ENCODE measurements at regions not wholly inside any gene's neighbourhood (a gene's known extent, or its start where the extent isn't known, plus 50 kb on each side); places are given as distances from the start of the nearest gene placed in this dataset.
"Not testable (repeated sequence)": the region's sequence is repeated elsewhere in the genome, so short reads cannot be mapped to it uniquely, and the experiment has no call there.

- DNase-seq, result no peak
These were observed 77.9 kb upstream of the TOX2 start for GRCh38 chr20:43836790-43837189.

- DNase-seq, result no peak
These were observed 78.6 kb upstream of the TOX2 start for GRCh38 chr20:43835944-43836508.

GRCh38 chr20:43833511-43834395, 80.9 kb upstream of the TOX2 start:
- no peak for DNase-seq

GRCh38 chr20:43832961-43833360, 81.7 kb upstream of the TOX2 start:
- no peak for DNase-seq

GRCh38 chr20:43832096-43832816, 82.4 kb upstream of the TOX2 start:
- no peak for DNase-seq

- no peak for DNase-seq
These were observed 83.1 kb upstream of the TOX2 start for GRCh38 chr20:43831481-43832065.

- no peak for DNase-seq
These were observed 83.8 kb upstream of the TOX2 start for GRCh38 chr20:43830883-43831282.

GRCh38 chr20:43829951-43830690, 84.5 kb upstream of the TOX2 start:
- DNase-seq, result no peak

GRCh38 chr20:43827940-43828562, 86.6 kb upstream of the TOX2 start:
- no peak for DNase-seq

GRCh38 chr20:43826943-43827342, 87.7 kb upstream of the TOX2 start:
- DNase-seq, result not testable (repeated sequence)

- DNase-seq, result no peak
These were observed 89.1 kb upstream of the TOX2 start for GRCh38 chr20:43825581-43825980.

- no peak for DNase-seq
These were observed 89.6 kb upstream of the TOX2 start for GRCh38 chr20:43825051-43825402.

- no peak for DNase-seq
These were observed 90.2 kb upstream of the TOX2 start for GRCh38 chr20:43824309-43825050.

GRCh38 chr20:43821795-43822194, 92.9 kb upstream of the TOX2 start:
- DNase-seq, result peak in 1 of 2 experiments; percentile 28

GRCh38 chr20:43820731-43821330, 93.8 kb upstream of the TOX2 start:
- no peak for DNase-seq

GRCh38 chr20:43812216-43812615, 85.4 kb upstream of the GTSF1L start:
- no peak for DNase-seq

GRCh38 chr20:43809206-43809819, 82.5 kb upstream of the GTSF1L start:
- DNase-seq, result no peak

- no peak for DNase-seq
These were observed 78.0 kb upstream of the GTSF1L start for GRCh38 chr20:43804781-43805180.

GRCh38 chr20:43803276-43803675, 76.5 kb upstream of the GTSF1L start:
- DNase-seq, result no peak

GRCh38 chr20:43800186-43800585, 73.4 kb upstream of the GTSF1L start:
- no peak for DNase-seq

- no peak for DNase-seq
These were observed 72.9 kb upstream of the GTSF1L start for GRCh38 chr20:43799741-43800140.
